SK-N-SH treated with all-trans-retinoic acid at 6 μM for 48 hours (cell line): ENCODE measurements at regions not wholly inside any gene's neighbourhood (a gene's known extent, or its start where the extent isn't known, plus 50 kb on each side); places are given as distances from the start of the nearest gene placed in this dataset.

Experiments used
- ARNTL ChIP-seq: fragments of 450-650 bp; formaldehyde crosslinking; IDR thresholded peaks from 2 replicates; pipeline ENCODE4 v1.5.0; 2020; ENCODE audit warnings: low read depth, mild to moderate bottlenecking, moderate library complexity, borderline replicate concordance
- BACH2 ChIP-seq: fragments of 250-450 bp; sonication (Bioruptor Pico); IDR thresholded peaks from 2 replicates; pipeline ENCODE4 v1.9.0; 2021; ENCODE audit warnings: mild to moderate bottlenecking, borderline replicate concordance
- OSR1 ChIP-seq: fragments of 250-450 bp; sonication (Bioruptor Pico); IDR thresholded peaks from 2 replicates; pipeline ENCODE4 v1.8.0; 2022; ENCODE audit warnings: moderate library complexity, mild to moderate bottlenecking, inconsistent platforms
- RARB ChIP-seq: fragments of 250-450 bp; sonication (Bioruptor Pico); IDR thresholded peaks from 2 replicates; pipeline ENCODE4 v1.8.0; 2021; ENCODE audit warnings: mild to moderate bottlenecking, moderate library complexity
- TOX ChIP-seq: fragments of 250-450 bp; sonication (Bioruptor Pico); IDR thresholded peaks from 2 replicates; pipeline ENCODE4 v1.8.0; 2021; ENCODE audit warnings: mild to moderate bottlenecking, moderate library complexity, borderline replicate concordance
- ZFP3 ChIP-seq: fragments of 250-450 bp; sonication (Bioruptor Pico); IDR thresholded peaks from 2 replicates; pipeline ENCODE4 v1.5.0; 2020; ENCODE audit warnings: mild to moderate bottlenecking, moderate library complexity
- ZFP30 ChIP-seq: fragments of 450-650 bp; formaldehyde crosslinking; IDR thresholded peaks from 2 replicates; pipeline ENCODE4 v1.5.0; 2022; ENCODE audit warnings: mild to moderate bottlenecking, moderate library complexity
- ZNF70 ChIP-seq: fragments of 450-650 bp; formaldehyde crosslinking; IDR thresholded peaks from 2 replicates; pipeline ENCODE4 v1.5.0; 2020; ENCODE audit warnings: mild to moderate bottlenecking, moderate library complexity
- TF ChIP-seq, protein P1 (sequence below): fragments of 250-450 bp; sonication (Bioruptor Pico); IDR thresholded peaks from 2 replicates; pipeline ENCODE4 v1.8.0; 2020; ENCODE audit warnings: mild to moderate bottlenecking, moderate library complexity, borderline replicate concordance
- TF ChIP-seq, protein P2 (sequence below): fragments of 250-450 bp; sonication (Bioruptor Pico); IDR thresholded peaks from 2 replicates; pipeline ENCODE4 v1.5.1; 2020; ENCODE audit warnings: low read depth, mild to moderate bottlenecking, moderate library complexity

DNA sequence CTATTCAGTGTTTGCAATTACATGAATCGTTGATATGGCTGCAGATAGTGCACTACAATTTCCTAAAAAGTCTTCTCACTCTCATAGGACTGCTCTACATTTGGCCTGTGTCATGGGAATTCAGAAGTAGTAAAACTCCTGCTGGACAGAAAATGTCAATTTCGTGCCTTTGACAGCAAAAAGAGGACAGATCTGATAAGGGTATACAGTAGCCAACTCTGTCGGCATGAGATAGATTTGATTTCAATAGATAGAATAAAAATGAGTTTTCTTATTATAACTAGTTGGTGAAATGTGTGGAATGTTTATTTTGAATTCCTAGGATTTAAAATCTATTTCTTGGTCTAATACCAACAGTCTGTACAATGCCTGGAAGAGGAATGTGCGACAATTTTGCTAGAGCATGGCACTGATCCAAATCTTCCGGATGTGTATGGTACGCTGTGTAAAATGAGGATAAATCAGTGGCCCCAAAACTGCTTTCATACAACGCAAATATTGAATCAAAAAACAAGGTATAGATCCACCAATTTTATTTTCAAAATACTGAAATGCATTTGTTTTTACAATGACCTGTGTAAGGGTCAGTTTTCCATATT, 133.5 kb upstream of the CDK13 start:
- TF ChIP-seq RARB (CRISPR knock-in tag) (no peak), ZNF70 (CRISPR knock-in tag) (no peak), OSR1 (no peak), TOX (CRISPR knock-in tag) (no peak), ARNTL (CRISPR knock-in tag) (no peak), ZFP3 (CRISPR knock-in tag) (no peak), BACH2 (CRISPR knock-in tag) (no peak), ZFP30 (CRISPR knock-in tag) (no peak)
- TF ChIP-seq, protein P1, sequence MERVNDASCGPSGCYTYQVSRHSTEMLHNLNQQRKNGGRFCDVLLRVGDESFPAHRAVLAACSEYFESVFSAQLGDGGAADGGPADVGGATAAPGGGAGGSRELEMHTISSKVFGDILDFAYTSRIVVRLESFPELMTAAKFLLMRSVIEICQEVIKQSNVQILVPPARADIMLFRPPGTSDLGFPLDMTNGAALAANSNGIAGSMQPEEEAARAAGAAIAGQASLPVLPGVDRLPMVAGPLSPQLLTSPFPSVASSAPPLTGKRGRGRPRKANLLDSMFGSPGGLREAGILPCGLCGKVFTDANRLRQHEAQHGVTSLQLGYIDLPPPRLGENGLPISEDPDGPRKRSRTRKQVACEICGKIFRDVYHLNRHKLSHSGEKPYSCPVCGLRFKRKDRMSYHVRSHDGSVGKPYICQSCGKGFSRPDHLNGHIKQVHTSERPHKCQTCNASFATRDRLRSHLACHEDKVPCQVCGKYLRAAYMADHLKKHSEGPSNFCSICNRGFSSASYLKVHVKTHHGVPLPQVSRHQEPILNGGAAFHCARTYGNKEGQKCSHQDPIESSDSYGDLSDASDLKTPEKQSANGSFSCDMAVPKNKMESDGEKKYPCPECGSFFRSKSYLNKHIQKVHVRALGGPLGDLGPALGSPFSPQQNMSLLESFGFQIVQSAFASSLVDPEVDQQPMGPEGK (CRISPR knock-in tag): no peak
- TF ChIP-seq, protein P2, sequence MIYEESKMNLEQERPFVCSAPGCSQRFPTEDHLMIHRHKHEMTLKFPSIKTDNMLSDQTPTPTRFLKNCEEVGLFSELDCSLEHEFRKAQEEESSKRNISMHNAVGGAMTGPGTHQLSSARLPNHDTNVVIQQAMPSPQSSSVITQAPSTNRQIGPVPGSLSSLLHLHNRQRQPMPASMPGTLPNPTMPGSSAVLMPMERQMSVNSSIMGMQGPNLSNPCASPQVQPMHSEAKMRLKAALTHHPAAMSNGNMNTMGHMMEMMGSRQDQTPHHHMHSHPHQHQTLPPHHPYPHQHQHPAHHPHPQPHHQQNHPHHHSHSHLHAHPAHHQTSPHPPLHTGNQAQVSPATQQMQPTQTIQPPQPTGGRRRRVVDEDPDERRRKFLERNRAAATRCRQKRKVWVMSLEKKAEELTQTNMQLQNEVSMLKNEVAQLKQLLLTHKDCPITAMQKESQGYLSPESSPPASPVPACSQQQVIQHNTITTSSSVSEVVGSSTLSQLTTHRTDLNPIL: no peak
